B cell (primary cell): ENCODE measurements at regions not wholly inside any gene's neighbourhood (a gene's known extent, or its start where the extent isn't known, plus 50 kb on each side); places are given as distances from the start of the nearest gene placed in this dataset.
"Not testable (repeated sequence)": the region's sequence is repeated elsewhere in the genome, so short reads cannot be mapped to it uniquely, and the experiment has no call there.

Source experiments
- ATAC-seq: fragments of 200-7000 bp; cut with Tn5 transposase; one replicate; pipeline ENCODE4 v1.10.0; 2021; ENCODE audit warnings: low read depth, mild to moderate bottlenecking, moderate number of reproducible peaks, moderate library complexity
- CTCF ChIA-PET: fragments of 350-600 bp; sonication (Branson Sonifier 250); formaldehyde crosslinking; loops from one replicate; lab custom pipeline; 2021; ENCODE audit warnings: antibody characterized with exemption, inconsistent platforms; lab: Charles Lee
- POLR2A ChIA-PET: fragments of 350-600 bp; sonication (Branson Sonifier 250); formaldehyde crosslinking; loops from one replicate; lab custom pipeline; 2021; ENCODE audit warnings: antibody characterized with exemption; lab: Charles Lee
- DNase-seq: peaks from one replicate; pipeline ENCODE4 v3.0.0; 2013
- H2AFZ ChIP-seq: 2 replicates; pipeline ENCODE4 v1.6.1; 2012; ENCODE audit warnings: mild to moderate bottlenecking, low read depth, low read length; ENCODE audit not compliant: insufficient read depth, poor library complexity, severe bottlenecking
- H3K27ac ChIP-seq, 2 donors: 1 replicate in 1 of 2; 2 replicates in 1 of 2; pipeline ENCODE4 v1.5.1; 2012 to 2013; ENCODE audit warnings: low read length in 2 of 2, mild to moderate bottlenecking in 2 of 2, moderate library complexity in 1 of 2
- H3K27me3 ChIP-seq, 4 experiments: fragments of 200-600 bp in 1 of 4; sonication (generic) in 1 of 4; replicated peaks in 1 of 4; 1 replicate in 2 of 4; 2 replicates in 2 of 4; pipeline versions ENCODE4 v1.6.1 to v1.7.0; 2013 to 2016; ENCODE audit warnings: low read length in 3 of 4, mild to moderate bottlenecking in 2 of 4, mixed read lengths in 1 of 4, moderate library complexity in 1 of 4; ENCODE audit not compliant: insufficient read depth in 4 of 4, control insufficient read depth in 3 of 4; ENCODE audit errors: control extremely low read depth in 1 of 4
- H3K36me3 ChIP-seq, 2 experiments: replicated peaks in 1 of 2; 1 replicate in 1 of 2; 2 replicates in 1 of 2; pipeline versions ENCODE4 v1.6.1 to v1.7.1; 2013; ENCODE audit warnings: low read length in 1 of 2; ENCODE audit not compliant: insufficient read depth in 2 of 2, control insufficient read depth in 1 of 2; ENCODE audit errors: control extremely low read depth in 1 of 2, extremely low read depth in 1 of 2
- H3K4me1 ChIP-seq, 2 donors: fragments of 200-600 bp in 1 of 2; sonication (generic) in 1 of 2; 1 replicate in 1 of 2; 2 replicates in 1 of 2; pipeline versions ENCODE4 v1.5.1 to v1.6.1; 2013 to 2017; ENCODE audit warnings: low read length in 2 of 2; ENCODE audit not compliant: control insufficient read depth in 2 of 2, insufficient read depth in 2 of 2
- H3K4me2 ChIP-seq: replicated peaks from 2 replicates; pipeline ENCODE3; 2012; ENCODE audit warnings: mild to moderate bottlenecking, low read depth, low read length; ENCODE audit not compliant: poor library complexity, severe bottlenecking
- H3K4me3 ChIP-seq, 5 experiments: fragments of 200-600 bp in 1 of 5; sonication (generic) in 1 of 5; 1 replicate in 3 of 5; 2 replicates in 2 of 5; pipeline versions ENCODE4 v1.5.1 to v1.7.0; 2011 to 2016; ENCODE audit warnings: low read length in 4 of 5, mild to moderate bottlenecking in 4 of 5, low read depth in 2 of 5, control low read depth in 1 of 5, moderate library complexity in 1 of 5; ENCODE audit not compliant: insufficient read depth in 1 of 5; ENCODE audit errors: control extremely low read depth in 1 of 5, extremely low read depth in 1 of 5
- H3K79me2 ChIP-seq: fragments of 200-600 bp; sonication (generic); one replicate; pipeline ENCODE4 v1.6.0; 2016; ENCODE audit warnings: low read length; ENCODE audit not compliant: control insufficient read depth, insufficient read depth
- H3K9ac ChIP-seq: fragments of 200-600 bp; sonication (generic); 2 replicates; pipeline ENCODE4 v1.6.1; 2017; ENCODE audit warnings: mild to moderate bottlenecking, low read length, moderate library complexity
- H3K9me3 ChIP-seq, 3 donors: one replicate each; pipeline versions ENCODE4 v1.6.1 to v1.7.1; 2013; ENCODE audit warnings: low read length in 2 of 3; ENCODE audit not compliant: control insufficient read depth in 2 of 3, insufficient read depth in 1 of 3; ENCODE audit errors: control extremely low read depth in 1 of 3
- H4K20me1 ChIP-seq: 2 replicates; pipeline ENCODE4 v1.6.0; 2012; ENCODE audit warnings: mild to moderate bottlenecking, low read length; ENCODE audit not compliant: insufficient read depth, control insufficient read depth, poor library complexity, severe bottlenecking
- H3K27ac Mint-ChIP-seq: one replicate; pipeline ENCODE4 v1.8.0; 2021; ENCODE audit warnings: mixed read lengths
- H3K27me3 Mint-ChIP-seq: one replicate; pipeline ENCODE4 v1.8.0; 2021; ENCODE audit warnings: mixed read lengths
- H3K4me1 Mint-ChIP-seq: one replicate; pipeline ENCODE4 v1.8.0; 2021; ENCODE audit warnings: mixed read lengths
- H3K4me3 Mint-ChIP-seq: one replicate; pipeline ENCODE4 v1.8.0; 2021; ENCODE audit warnings: mixed read lengths
- H3K9me3 Mint-ChIP-seq: one replicate; pipeline ENCODE4 v1.8.0; 2022; ENCODE audit warnings: mixed read lengths; ENCODE audit not compliant: insufficient read depth
- CTCF ChIP-seq: fragments of 200-600 bp; IDR thresholded peaks from one replicate; pipeline ENCODE4 v1.8.0; 2022; ENCODE audit warnings: antibody characterized with exemption, mild to moderate bottlenecking
- EZH2 ChIP-seq: IDR thresholded peaks from 2 replicates; pipeline ENCODE4 v1.6.1; 2012; ENCODE audit warnings: borderline replicate concordance, low read depth, mild to moderate bottlenecking, moderate library complexity, low read length; ENCODE audit not compliant: insufficient read depth, poor library complexity, severe bottlenecking
- WGBS: methylation state at CpG from one replicate; pipeline ENCODE4 v1.1.5; 2013; ENCODE audit warnings: missing lambda C conversion rate; ENCODE audit not compliant: insufficient coverage; 5-methylcytosine and 5-hydroxymethylcytosine counted together
- intact Hi-C: fragments of 100-400 bp; cut with micrococcal nuclease; formaldehyde crosslinking; loops from one replicate; pipeline ENCODE4 v1.10.0; 2022

- intact Hi-C loops = no loop called here
- Histone ChIP-seq H3K36me3 (no peaks in the 10 kb centered on the region), H3K9me3 (no peaks in the 10 kb centered on the region), H3K4me1 (no peaks in the 10 kb centered on the region), H3K27ac (no peak overlapping the region), H3K79me2 (no peaks in the 10 kb centered on the region), H3K9ac (no peak overlapping the region), H3K27me3 (no peaks in the 10 kb centered on the region), H3K4me2 (no peak overlapping the region), H2AFZ (no peak overlapping the region), H4K20me1 (no peaks in the 10 kb centered on the region), H3K4me3 (no peak overlapping the region)
- WGBS = 100% methylated on average over 1 of the region's 3 CpGs
- Mint-ChIP-seq H3K4me3 (no peak overlapping the region), H3K27me3 (peaks cover 4% of the 10 kb centered on the region), H3K9me3 (no peaks in the 10 kb centered on the region), H3K4me1 (no peaks in the 10 kb centered on the region), H3K27ac (no peak overlapping the region)
- CTCF ChIA-PET = no interaction called here
- DNase-seq (no peak), ATAC-seq (no peak)
- no peak for TF ChIP-seq EZH2
- TF ChIP-seq CTCF = no peak
- POLR2A ChIA-PET = no interaction called here
Measured at GRCh38 chr10:46197050-46197449, 89.7 kb upstream of the ANTXRL start.

DNA sequence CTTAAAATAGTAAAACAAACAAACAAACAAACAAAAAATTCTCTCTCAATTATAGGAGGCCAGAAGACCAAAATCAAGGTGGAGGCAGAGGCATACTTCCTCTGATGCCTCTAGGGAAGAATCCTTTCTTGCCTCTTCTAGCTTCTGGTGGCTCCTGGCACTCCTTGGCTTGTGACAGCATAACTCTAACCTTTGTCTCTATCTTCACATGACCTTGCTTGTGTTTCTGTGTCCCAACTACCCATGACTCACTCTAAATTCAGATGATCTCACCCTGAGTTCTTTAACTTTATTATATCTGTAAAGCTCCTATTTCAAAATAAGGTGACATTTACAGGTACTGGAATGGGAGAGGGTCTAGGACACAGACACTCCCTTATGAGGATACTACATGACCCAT lies 88.3 kb upstream of the ANTXRL start:
- no peak overlapping the region for H3K4me3 ChIP-seq
- H3K36me3 ChIP-seq = no peaks in the 10 kb centered on the region
- H4K20me1 ChIP-seq = no peaks in the 10 kb centered on the region
- DNase-seq (no peak), ATAC-seq (no peak)
- CTCF ChIA-PET = no interaction called here
- Mint-ChIP-seq H3K4me3 (no peak overlapping the region), H3K9me3 (no peaks in the 10 kb centered on the region), H3K27ac (no peak overlapping the region), H3K27me3 (peaks cover 4% of the 10 kb centered on the region), H3K4me1 (no peaks in the 10 kb centered on the region)
- no peaks in the 10 kb centered on the region for H3K79me2 ChIP-seq
- H3K4me2 ChIP-seq = no peak overlapping the region
- no peaks in the 10 kb centered on the region for H3K27me3 ChIP-seq
- no peak for TF ChIP-seq CTCF
- intact Hi-C loops = no loop called here
- no peak overlapping the region for H3K9ac ChIP-seq
- H2AFZ ChIP-seq = no peak overlapping the region
- H3K4me1 ChIP-seq = no peaks in the 10 kb centered on the region
- H3K27ac ChIP-seq = no peak overlapping the region
- H3K9me3 ChIP-seq = no peaks in the 10 kb centered on the region
- POLR2A ChIA-PET = no interaction called here

- H3K27ac Mint-ChIP-seq, ATAC-seq, H3K4me1 Mint-ChIP-seq, H3K4me3 ChIP-seq, H3K4me1 ChIP-seq, H3K9ac ChIP-seq, H3K4me2 ChIP-seq, H3K79me2 ChIP-seq, intact Hi-C loops, H3K9me3 ChIP-seq, H2AFZ ChIP-seq, H3K9me3 Mint-ChIP-seq, H3K27me3 Mint-ChIP-seq, H3K27ac ChIP-seq, DNase-seq, H3K36me3 ChIP-seq, CTCF ChIA-PET, H3K27me3 ChIP-seq, H4K20me1 ChIP-seq, POLR2A ChIA-PET, H3K4me3 Mint-ChIP-seq: not testable (repeated sequence)
- WGBS = no CpG with 5 or more reads among the region's 1 CpG
Measured at GRCh38 chr10:46202405-46202804, 84.4 kb upstream of the ANTXRL start.
